Vagina (tissue), 2 donors: ENCODE measurements at regions not wholly inside any gene's neighbourhood (a gene's known extent, or its start where the extent isn't known, plus 50 kb on each side); places are given as distances from the start of the nearest gene placed in this dataset.

Source experiments
- POLR2AphosphoS5 ChIP-seq, 2 donors: sonication (generic); formaldehyde crosslinking; IDR thresholded peaks; one replicate each; pipeline ENCODE4 v1.9.0; 2017; ENCODE audit warnings: antibody characterized with exemption in 2 of 2, mild to moderate bottlenecking in 2 of 2, low read depth in 1 of 2; ENCODE audit not compliant: insufficient read depth in 1 of 2
- TF ChIP-seq, protein P1 (sequence below), 3 experiments: fragments of 450-650 bp in 2 of 3; fragments of 200-600 bp in 1 of 3; sonication (generic) in 1 of 3; IDR thresholded peaks; one replicate each; pipeline ENCODE4 v1.5.1; 2017 to 2019; ENCODE audit warnings: antibody characterized with exemption in 3 of 3, mild to moderate bottlenecking in 2 of 3, moderate library complexity in 2 of 3

DNA sequence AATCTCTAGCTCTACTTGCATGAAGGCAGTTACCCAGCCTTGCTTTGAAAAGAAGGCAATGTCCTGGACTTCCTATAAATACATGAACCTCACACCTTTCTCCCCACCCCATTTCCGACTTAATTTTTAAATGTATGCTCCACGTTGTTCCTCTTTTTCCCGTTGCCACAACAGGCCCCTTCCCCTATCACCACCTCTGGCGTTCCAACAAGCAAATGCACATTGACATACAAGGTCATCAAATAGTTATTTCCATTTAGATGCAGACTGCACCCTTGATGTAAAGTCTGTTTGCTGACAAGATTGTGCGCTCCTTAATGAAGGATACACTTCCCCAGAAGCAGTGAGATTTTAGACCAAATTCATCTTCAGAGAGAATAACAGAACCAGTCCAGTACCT is 260.7 kb upstream of the UMPS start:
- TF ChIP-seq, protein P1, sequence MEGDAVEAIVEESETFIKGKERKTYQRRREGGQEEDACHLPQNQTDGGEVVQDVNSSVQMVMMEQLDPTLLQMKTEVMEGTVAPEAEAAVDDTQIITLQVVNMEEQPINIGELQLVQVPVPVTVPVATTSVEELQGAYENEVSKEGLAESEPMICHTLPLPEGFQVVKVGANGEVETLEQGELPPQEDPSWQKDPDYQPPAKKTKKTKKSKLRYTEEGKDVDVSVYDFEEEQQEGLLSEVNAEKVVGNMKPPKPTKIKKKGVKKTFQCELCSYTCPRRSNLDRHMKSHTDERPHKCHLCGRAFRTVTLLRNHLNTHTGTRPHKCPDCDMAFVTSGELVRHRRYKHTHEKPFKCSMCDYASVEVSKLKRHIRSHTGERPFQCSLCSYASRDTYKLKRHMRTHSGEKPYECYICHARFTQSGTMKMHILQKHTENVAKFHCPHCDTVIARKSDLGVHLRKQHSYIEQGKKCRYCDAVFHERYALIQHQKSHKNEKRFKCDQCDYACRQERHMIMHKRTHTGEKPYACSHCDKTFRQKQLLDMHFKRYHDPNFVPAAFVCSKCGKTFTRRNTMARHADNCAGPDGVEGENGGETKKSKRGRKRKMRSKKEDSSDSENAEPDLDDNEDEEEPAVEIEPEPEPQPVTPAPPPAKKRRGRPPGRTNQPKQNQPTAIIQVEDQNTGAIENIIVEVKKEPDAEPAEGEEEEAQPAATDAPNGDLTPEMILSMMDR (IDR thresholded peaks at IDR 0.05): no peak
- TF ChIP-seq POLR2AphosphoS5 (IDR thresholded peaks at IDR 0.05; ENCODE audit: insufficient read depth in 1 of 2, low read depth in 1 of 2): no peak
